ENCODE measurements at regions not wholly inside any gene's neighbourhood (a gene's known extent, or its start where the extent isn't known, plus 50 kb on each side); places are given as distances from the start of the nearest gene placed in this dataset.

DNA sequence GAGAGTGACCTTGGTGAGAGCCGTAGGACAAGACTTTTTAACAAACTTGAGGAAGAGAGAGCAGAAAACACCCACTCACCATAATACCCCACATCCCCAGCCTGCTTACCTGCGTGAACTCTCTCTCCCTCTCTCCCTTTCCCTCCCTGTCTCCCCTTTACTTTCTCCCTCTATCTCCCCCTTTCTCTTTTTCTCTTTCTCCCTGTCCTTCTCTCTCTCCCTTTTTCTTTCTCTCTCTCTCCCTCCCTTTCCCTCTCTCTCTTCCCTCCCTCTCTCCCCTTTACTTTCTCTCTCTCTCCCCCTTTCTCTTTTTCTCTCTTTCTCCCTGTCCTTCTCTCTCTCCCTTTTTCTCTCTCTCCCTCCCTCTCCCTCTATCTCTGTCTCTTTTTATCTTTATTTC lies 464.0 kb upstream of the AUTS2 start:
- DNase-seq, result no peak

DNA sequence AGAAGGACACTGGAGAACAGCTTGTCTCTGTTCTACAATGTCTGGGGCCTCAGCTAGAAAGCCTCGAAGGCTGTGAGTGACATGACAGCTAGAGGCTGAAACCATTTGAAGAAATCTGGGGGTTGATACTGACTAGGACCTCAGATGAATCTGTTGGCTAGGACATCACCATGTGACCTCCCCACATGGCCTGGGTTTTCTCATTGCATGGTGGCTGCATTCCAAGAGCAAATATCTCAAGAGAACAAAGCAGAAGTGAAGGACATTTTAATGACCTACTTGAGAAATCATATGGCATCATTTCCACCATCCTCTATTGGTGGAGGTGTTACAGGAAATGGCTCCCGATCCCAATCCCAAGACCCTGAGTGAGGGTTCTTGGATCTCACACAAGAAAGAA lies 450.6 kb upstream of the AUTS2 start:
- no peak for DNase-seq

DNA sequence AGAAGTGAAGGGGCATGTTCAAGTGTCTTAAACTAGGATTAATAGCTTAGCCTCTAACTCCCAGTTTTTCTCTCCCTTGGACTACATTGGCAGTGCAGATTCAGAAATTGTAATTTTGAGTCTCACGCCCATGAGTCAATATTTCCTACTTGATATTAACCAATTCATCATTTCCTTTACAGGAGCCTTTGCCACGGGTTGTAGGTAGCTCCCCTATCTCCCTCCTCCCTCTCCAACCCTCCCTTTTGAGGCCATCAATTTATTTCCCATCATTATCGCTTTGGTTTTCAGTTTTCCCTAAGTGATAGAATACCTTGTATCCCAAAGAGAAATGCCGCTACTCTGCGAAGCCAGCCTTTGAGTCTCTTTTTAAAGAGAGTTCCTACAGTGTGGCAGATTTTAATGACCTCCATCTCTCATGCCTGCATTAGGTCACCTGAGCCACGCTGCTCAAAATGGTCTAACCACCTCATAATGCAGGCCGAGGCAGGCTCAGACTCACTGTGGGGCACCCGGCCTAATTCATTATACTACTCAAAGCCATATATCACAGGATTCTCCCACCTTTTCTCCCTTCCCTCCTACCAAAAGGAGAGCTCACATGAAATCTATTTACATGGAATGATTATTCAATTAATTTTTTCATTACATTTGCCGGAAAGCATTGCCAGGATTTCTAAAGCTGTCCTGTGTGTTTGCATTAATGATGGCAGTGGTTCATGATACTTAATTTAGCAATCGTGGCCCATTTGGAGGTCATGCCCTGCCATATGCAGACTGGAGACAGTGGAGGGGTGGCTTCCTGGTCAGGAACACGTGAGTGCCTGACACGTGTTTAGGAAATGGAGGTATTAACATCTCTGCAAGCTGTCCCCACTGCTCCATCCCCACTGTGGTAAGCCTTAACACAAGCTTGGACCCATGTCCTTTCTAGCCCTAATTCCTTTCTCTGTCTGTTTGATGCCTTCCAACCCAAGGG lies 448.2 kb upstream of the AUTS2 start:
- no peak for DNase-seq

DNA sequence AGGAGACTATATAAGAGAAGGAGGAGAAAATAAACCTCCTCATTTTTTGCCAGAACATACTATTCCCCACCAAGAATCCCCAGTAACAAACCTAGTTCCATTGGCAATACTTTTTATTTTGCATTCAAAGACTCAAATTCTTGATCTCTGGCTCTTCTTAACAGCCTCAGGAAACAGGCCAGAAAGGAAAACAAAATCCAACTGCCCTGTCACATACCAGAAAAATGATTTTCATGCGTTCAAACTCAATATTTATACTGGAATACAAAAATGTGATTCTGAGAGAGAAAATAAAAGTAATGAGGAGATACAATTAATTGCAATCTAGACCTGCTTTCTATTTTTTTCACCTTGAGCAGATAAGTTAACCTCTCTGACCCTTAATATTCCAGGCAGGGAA lies 435.9 kb upstream of the AUTS2 start:
- no peak for DNase-seq

DNA sequence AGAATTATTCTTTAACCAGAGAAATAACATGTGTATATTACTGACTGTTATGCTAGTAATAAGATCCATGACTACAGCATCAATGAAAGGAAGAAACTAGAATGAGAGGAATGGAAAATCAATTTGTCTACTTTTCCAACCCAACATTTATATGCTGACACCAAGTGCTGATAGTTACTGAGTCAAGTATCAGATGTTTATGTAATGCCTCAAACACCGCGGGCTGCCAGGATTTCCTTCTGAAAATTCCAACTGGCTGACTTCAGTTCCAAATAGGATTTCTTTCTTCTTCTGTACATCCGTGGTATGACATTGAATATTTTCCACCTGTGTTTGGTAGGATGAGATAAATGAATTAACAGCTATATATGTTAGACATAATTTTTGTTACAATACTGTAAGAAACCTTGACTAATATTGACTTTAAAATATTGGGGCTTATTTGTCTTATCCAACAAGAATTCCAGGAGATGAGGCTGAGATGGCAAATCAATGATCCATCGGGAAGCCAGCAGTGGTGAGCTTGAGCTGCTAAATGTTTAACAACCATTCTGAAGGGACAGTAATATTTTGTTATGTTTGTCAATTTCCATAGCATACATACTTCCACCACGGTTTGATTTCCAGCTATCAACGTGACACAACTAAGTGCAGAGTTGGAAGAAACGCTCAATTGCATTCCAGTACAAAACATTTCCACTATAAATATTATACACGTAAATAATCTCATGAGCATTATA lies 435.2 kb upstream of the AUTS2 start:
- no peak for DNase-seq

DNA sequence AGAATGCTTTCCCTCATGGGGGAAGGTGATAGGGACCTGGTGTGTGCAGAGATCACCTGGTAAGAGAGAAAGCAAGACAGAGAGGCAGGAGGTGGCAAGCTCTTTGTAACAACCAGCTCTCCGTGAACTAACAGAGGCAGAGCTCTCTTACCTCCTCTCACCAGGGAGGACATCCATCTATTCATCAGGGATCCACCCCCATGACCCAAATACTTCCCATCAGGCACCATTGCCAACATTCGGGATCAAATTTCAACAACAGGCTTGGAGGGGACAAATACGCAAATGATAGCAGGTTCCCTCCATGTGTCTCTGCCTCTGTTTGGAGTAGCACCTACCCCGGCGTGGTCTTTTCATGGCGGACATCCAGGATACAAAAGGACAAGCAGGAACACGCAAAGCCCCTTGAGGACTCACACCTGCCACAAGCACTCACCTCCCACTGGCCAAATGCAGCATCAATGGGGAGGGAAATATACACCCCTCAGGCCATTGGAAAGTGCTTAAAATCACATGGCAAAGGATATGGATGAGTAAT lies 431.2 kb upstream of the AUTS2 start:
- DNase-seq, result peak; percentile 69

DNA sequence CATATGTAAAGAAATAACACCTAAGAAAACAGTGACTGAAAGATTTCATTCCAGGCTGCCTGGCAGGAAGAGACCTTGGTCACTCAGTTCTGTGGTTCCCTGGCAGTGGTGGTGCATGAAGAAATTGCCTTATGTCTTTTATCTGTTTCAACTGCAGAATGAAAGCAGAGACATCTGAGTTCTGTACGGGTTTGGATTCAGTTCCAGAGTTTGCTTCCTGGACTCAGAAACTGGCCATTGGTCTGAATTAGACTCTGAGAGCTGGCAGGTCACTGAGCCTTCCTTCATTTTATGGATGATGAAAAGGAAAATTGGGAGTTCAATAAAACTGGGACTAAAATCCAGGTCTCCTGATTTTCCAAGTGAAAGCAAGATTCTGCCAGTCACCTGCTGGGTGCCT lies 428.9 kb upstream of the AUTS2 start:
- no peak for DNase-seq

DNA sequence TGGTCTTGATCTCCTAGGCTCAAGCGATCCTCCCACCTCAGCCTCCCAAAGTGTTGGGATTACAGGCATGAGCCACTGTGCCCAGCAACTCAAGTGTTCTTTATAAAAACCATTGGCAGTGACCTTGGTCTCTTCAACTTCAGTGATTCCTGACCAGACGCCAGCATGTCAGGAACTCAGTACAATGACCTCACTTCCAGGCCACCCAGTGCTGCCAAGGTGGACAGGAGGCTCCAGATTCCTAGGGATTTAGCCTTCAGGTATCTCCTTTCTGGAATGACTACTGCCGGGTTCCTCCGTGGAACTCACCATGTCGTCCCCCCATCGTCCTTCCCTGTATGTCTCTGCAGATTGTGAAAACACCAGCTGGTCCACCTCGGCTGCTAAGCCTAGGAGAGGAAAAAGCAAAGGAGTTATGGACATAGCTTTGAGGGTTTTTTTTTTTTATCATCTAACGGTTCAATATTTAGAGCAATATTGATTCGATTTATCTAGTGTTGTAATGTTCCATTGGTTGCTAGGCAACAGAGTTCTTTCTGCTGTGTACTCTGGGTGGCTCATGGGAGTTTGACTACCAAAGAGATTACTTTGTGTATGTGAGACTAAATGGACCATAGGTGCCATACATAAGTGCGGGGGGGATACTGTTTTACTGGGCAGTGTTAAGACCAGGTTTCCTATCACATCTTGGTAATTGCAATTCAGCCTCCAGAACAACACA lies 425.8 kb upstream of the AUTS2 start:
- DNase-seq, result no peak

DNA sequence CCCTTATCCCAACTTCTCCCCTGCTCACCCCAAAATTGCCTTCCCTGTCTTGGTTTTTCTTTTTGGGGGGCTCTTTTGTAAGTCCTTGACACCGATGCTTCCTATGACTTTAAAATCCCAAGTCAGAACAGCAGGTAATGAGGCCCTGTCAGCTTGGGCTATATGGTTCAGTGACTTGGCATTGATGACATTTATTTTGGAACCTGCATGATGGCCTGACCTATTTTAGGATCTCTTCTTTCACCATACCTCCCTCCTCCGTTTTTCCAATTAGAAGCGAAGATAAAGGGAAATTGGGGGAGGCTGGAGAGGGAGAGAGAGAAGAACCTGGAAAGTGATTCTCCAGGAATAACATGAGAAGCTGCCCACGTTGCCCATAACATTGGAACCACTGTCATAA lies 424.9 kb upstream of the AUTS2 start:
- no peak for DNase-seq

DNA sequence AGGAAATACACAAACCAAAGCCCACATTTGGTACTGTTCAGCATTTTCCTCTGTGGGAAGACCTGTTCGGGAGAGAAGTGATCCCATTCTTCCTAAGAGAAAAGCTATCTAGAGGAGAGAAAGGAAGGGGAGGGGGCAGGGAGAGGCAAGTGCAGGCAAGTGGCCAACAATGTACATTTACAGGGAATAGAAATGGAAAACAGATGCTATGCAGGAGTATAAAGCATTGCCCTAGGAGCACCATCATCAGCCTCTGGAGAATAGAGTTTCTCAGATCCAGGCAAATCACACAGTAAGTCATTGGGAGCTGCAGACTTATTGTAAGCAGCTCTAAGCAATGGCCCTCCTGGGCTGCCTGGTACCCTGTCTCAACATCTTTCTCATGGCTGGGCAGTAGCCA lies 424.4 kb upstream of the AUTS2 start:
- DNase-seq, result no peak

DNA sequence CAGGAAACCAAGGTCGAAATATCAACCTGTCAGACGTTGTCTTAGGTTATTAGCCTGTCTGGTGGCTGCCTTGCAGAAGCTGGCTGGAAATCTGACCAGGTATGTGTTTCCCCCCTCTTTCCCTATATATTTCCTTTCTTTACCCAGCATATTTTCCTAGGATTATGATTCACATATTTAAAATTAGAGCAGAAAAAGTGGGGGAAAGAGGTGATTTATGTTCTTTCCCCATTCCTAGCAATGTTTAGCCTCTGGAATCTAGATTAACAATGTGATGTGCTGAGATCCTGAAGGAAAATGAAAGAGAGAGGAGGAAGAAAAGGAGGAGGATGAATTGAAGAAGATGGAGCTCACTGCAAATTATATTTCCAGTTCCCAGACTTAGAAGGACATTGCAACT lies 421.4 kb upstream of the AUTS2 start:
- DNase-seq, result no peak

DNA sequence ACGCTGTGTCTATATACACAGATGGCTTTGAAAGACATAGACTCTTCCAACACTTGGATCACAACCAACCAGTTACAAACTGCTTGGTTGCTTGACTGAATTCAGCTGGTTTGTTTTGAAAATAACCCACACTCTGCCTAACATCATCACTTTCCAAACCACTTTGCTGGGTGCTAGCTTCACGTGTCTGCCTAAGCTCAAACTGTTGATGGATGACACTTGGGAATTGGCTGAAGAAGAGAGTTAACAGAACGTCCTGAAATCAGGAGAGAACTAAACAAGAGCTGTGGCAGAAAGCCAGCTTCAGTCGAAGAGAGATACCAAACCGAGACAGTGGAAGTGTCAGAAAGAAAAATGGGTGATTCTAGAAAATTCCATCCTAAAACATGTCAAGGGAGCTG lies 420.8 kb upstream of the AUTS2 start:
- DNase-seq, result no peak

DNA sequence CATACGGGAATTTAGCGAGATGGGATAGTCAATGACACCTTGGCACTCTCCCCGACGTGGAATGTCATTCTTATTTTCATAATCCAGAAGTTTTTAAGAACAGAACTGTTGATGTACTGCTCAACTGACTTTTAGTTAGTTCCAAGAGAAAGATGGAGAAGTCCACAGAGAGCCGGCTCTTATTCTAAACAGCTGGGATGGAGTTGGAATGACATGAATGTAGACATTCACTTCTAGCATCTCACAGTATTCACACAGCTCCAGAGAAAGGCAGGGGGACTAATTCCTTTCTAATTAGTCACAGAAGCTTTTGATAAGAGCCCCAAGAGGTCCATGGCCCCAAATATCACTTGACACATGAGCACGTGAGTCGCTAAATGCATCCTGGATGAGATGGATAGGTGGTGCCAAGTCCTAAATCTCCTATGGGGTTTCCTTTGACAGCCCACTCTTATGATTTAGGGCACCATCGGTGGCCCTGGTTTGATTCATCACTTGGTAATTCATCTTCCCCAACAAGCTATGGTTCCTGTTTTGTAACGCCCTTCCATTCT lies 420.3 kb upstream of the AUTS2 start:
- DNase-seq, result no peak

DNA sequence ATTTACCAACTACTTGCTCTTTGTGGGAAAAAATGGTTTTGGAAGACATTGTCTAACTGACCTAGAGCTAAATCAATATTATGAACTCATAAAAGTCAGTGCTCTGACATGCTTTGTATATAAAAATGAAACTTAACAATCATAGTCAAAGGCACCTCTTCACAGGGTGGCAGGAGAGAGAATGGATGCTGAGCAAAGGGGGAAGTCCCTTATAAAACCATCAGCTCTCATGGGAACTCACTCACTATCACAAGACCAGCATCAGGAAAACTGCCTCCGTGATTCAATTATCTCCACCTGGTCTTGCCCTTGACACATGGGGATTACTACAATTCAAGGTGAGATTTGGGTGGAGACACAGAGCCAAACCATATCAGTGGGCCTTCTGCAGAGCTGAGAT lies 417.6 kb upstream of the AUTS2 start:
- no peak for DNase-seq

DNA sequence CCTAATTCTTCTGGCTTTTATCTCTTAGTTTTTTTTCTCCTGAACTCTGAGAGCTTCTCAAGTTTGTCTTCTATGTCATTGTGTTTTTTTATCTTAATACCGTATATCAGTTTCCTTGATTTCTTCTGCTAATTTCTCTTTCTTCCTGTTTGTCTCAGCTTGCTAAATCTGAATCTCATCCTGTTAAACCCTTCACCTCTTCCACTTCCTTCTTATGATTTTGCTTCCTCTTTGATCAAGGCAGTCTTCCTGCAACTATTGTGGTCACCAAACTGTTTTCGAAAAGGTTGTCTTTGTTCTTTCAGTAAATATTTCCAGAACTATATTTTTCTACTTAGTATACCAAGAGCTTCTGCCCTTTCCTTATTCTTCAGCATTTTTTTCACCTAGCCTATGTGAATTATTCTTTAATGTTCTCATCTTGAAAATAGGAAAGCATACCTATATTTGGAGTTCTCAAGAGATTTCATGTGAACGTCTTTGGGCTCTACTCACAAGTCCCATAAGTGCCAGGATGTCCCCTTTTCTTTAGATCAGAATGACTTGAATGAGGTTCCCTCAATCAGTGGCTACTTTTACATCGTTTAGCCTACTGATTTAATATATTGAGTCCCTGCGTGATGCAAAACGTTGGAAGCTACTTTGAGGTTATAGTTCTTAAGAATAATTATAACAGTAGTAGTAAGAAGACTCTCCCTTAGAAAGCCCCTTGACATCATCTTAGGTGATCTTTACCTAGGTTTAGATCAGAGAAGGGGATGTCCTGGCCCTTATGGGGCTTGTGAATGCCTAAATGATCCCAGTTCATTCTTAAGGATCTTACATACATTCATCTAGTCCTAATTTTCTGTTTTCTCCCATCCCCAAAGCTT lies 415.4 kb upstream of the AUTS2 start:
- DNase-seq, result no peak

DNA sequence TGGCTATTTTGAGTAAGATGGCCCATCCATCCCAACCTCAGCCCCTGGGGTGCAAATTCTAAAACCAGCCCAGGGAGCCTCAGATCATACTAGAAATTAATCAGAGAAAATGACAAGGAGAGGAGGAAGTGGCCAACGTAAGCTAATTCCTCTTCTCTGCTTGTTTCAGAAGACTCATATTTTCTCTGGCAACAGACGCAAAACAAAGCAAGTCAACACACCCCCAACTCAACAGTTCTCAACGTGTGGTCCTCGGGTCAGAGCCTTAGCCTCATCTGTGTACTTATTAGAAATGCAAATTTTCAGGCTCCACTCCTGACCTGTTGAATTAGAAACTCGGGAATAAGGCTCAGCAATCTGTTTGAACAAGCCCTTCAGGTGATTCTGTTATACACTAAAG lies 413.9 kb upstream of the AUTS2 start:
- DNase-seq, result no peak

DNA sequence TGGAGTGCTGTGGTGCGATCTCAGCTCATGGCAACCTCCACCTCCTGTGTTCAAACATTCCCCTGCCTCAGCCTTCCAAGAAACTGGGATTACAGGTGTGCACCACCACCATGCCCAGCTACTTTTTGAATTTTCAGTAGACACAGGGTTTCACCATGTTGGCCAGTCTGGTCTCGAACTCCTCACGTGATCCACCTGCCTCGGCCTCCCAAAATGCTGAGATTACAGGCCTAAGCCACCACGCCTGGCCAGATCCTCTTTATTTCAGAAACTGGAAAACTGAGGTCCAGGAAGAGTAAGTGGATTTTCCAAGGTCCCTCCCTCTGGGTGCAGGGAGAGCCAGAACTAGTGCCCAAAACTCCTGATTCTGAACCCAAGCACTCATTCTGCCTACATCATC lies 413.1 kb upstream of the AUTS2 start:
- no peak for DNase-seq

DNA sequence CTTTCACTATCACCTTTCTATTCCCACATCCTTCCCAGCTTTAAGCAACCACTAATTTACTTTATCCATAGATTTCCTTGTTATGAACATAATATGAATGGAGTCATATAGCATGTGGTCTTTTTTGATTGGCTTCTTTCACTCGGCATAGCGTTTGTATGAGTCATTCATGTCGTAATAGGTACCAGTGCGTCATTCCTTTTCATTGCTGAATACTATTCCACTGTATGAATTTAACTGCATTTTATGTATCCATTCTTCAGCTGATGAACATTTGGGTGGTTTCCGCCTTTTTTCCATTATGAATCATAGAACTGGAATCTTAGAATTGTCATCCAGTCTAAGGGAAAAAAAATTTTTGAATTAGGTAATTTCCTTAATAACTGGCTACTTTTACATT lies 411.3 kb upstream of the AUTS2 start:
- no peak for DNase-seq

DNA sequence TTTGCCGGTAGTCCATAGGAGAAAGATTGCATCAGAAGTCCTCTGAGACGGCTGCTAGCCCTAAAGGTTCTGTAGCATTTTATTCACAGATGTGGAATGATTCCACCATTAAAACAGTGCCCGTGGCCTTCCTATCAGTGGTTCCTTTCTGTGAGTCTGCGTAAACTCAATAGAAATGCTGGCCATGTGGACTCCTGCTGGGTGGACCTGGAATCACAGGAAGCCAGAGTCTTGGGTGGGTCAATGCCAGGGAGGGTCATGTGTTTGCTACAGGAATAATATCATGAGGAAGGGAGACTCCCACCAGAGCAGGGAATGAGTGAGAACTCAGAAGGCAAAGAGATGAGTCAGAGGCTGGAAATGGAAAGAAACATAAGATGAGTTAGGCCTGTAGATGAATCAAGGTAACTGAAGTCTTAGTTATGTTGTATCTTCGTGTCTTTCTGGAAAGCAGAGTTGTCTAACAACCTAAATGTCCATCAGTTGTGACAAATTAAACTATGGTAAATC lies 410.4 kb upstream of the AUTS2 start:
- DNase-seq, result no peak

DNA sequence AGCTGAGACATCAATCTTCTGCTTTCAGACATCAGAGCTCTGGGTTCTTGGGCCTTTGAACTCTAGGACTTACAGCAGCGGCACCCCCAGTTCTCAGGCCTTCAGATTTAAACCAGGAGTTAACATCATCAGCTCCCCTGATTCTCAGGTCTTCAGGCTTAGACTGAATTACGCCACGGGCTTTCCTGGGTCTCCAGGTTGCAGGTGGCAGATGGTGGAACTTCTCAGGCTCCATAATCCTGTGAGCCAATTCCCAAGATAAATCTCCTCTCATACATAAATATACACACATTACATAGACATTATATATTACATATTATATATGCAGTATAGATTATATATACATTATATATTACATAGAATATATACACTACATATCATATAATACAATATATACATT lies 408.9 kb upstream of the AUTS2 start:
- no peak for DNase-seq

DNA sequence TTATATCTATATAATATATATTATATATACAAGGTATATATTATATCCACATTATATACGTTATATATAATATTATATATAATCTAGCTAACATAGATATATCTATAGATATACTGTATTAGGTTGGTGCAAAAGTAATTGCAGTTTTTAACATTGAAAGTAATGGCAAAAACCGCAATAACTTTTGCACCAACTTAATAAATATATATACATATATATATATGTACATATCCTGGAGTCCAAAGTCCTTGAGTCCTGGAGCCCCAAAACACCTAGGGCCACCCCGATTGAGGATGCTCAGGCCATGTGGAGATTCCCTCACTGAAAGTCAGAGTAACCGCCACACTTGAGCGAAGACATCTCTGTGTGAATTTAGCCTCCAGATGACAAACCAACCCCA lies 408.2 kb upstream of the AUTS2 start:
- DNase-seq, result no peak

DNA sequence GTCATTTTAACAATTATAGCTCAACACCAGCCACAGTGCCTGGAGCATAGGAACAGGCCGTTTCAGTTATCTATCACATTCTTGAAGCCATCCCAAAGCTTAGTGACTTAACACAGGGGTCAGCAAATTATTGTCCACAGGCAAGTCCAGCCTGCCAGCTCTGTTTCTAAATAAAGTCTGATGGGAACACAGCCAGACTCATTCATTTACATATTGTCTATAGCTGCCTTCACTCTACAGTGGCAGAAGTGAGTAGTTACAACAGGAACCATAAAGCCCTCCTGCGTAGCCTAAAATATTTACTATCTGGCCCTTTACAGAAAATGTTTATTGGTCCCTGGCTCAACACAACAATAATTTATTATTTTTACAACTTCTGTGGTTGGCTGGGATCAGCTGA lies 407.5 kb upstream of the AUTS2 start:
- DNase-seq, result no peak
